HG03521 (cell line): ENCODE measurements at regions not wholly inside any gene's neighbourhood (a gene's known extent, or its start where the extent isn't known, plus 50 kb on each side); places are given as distances from the start of the nearest gene placed in this dataset.

ENCODE experiments used
- ATAC-seq: cut with Tn5 transposase; IDR thresholded peaks from one replicate; pipeline ENCODE4 v1.9.1; 2021; ENCODE audit warnings: mild to moderate bottlenecking, moderate library complexity; ENCODE audit not compliant: unreplicated experiment

DNA sequence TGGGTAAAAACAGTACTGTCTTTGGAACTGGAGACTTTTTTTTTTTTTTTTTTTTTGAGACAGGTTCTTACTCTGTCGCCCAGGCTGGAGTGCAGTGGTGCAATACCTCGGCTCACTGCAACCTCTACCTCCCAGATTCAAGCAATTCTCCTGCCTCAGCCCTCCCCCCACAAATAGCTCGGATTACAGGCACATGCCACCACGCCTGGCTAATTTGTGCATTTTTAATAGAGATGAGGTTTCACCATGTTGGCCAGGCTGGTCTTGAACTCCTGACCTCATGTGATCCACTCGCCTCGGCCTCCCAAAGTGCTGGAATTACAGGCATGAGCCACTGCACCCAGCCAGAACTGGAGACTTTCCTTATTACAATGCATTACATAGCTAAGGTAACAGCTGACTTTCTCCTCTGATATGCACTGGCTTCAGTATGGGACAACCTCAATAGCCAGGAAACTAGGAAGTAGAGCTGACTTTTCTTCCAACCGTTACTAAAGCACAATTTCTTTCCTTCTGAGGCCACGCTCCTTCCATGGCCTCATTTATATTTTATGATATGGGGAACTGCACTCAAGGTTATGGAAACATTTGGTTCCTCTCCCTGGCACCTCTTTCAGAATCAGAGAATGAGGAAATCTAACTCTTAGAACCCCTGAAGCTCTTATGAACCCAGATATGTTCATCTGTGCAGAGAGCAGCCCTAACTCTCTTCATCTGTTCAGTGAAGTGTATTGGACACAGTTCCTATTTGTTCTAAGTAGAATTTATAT lies 53.5 kb upstream of the FAM9B start:
- no peak for ATAC-seq

- ATAC-seq: no peak
Measured at GRCh38 chrX:9088896-9089295, 55.0 kb upstream of the FAM9B start.

- no peak for ATAC-seq
Measured at GRCh38 chrX:9090766-9091165, 56.8 kb upstream of the FAM9B start.

DNA sequence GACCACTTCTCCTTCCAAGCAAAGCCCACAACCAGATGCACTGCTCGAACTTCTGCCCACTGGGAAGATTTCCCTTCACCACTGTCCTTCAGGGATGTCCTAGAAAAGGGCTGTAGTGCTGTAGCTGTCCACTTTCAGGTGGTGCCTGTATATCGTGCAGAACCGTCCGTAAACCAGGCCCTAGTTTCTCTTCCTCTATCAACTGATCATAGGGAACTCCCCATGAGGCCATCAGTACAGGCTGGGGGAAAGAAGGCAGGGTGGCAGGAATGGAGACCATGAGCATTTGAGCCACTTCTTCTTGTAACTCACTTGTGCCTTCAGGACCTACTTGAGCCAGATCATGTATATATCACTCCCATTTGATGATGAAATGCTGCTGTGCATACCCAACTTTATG lies 57.3 kb upstream of the FAM9B start:
- no peak for ATAC-seq

GRCh38 chrX:9102956-9103355 lies 69.0 kb upstream of the FAM9B start:
- no peak for ATAC-seq

DNA sequence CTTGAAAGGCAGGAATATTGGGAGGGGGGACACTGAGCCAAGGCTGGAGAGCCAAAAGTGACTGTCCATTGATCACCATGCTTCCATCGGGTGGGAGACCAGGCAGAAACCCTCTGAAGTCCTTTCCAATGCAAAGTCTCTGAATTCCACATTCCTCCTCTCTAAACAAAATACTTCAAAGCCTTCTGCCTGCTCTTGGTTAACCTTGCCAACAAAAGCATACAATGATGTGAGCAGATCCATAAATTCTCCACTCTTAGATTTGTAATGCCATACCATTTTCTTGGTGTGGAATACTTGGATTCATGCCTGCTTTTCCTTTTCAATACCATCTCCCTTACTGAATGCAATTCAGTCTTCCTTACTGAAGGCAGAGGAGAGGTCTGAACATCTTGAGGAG lies 74.1 kb upstream of the FAM9B start:
- ATAC-seq: no peak

GRCh38 chrX:9110808-9111207 lies 76.9 kb upstream of the FAM9B start:
- no peak for ATAC-seq

DNA sequence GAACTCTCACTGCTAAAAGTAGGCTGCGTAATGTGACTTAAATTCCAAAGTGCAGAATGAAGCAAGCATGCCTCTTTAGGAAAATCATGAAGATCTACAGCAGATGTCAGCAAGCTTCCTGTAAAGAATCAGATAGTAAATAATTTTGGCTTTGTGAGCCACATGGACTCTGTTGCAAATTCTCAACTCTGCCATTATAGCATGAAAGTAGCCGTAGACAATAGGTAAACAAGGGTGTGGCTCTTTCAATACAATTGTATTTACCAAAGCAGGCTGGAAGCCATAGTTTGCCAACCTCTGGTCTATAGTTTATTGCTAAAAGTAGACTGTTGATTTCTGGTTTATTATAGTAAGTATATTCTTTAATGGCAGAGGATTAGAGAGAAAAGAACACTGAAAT lies 80.3 kb upstream of the FAM9B start:
- ATAC-seq: no peak

DNA sequence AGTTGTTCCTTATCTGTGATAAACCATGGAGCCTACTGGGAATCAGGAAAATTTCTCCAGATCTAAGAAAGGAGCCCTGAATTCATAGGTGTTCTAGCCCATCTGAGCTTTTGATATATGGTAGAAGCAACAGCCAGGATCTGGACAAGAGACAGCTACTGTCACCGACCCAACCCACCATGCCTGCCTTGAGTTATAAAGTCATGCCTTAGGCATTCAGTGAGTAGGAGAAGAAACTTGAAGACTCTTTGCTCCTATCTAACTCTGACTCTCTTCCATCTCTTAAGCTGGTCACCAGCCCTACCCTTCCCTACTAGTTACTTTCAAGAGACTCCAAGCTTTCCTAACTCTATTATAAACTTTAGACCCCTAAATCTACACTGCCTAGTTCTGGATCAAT lies 83.9 kb upstream of the FAM9B start:
- ATAC-seq: no peak

- no peak for ATAC-seq
Measured at GRCh38 chrX:9122519-9123245, 88.8 kb upstream of the FAM9B start.

GRCh38 chrX:9127986-9128385 lies 94.1 kb upstream of the FAM9B start:
- no peak for ATAC-seq

DNA sequence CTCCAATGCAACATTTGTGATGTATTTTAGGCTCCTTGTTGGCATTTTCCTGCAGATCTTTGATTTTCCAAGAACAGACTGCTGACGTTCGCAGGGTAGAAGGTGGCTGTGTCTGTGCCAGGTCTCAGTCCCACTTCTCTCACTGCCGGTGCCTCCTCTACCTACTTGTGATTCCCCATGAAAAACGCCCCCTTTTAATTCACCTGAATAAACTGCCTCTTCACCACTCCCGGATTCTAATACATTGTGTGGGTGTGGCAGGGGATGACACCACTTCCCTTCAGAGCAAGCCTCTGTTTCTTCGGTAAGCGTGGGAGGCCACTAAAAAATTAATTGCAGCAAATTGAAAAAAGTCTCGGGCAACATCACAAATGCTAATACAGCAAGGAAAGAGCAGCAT lies 96.1 kb upstream of the FAM9B start:
- no peak for ATAC-seq

- ATAC-seq: no peak
Measured at GRCh38 chrX:9131066-9131465, 97.1 kb upstream of the FAM9B start.

- ATAC-seq: no peak
Measured at GRCh38 chrX:9132036-9132638, 98.2 kb upstream of the FAM9B start.

GRCh38 chrX:9133426-9133825 lies 99.5 kb upstream of the FAM9B start:
- no peak for ATAC-seq

GRCh38 chrX:9134366-9134765 lies 100.4 kb upstream of the FAM9B start:
- no peak for ATAC-seq

DNA sequence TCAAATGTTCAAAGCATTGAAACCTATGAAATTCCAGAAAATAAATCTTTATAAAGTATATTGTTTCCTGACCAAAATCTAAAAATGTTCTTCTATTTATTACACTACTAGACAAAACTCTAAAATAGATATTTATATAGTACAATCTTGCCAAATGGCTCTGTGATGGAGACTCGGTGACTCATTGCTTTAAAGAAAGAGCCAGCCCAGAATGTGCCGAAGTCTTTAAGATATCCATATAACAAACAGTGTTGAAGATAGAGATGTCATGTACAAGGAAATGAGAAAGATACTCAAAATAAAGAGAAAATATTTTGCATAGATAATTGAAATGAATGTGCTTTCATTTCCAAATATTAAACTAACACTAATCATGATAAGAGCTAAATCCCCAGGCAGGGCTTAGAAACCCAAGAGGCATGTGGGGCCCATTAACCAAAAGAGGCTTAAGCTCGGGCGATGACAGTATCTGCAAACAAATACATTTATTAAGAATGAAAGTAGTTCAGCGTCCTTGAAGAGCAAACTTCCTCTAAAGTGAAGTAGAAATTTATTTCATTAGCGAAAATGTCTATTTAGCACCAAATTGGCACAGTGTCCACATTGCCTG lies 102.1 kb upstream of the FAM9B start:
- ATAC-seq: no peak

- ATAC-seq: no peak
Measured at GRCh38 chrX:9137152-9137551, 103.2 kb upstream of the FAM9B start.

- no peak for ATAC-seq
Measured at GRCh38 chrX:9141496-9141895, 107.6 kb upstream of the FAM9B start.

DNA sequence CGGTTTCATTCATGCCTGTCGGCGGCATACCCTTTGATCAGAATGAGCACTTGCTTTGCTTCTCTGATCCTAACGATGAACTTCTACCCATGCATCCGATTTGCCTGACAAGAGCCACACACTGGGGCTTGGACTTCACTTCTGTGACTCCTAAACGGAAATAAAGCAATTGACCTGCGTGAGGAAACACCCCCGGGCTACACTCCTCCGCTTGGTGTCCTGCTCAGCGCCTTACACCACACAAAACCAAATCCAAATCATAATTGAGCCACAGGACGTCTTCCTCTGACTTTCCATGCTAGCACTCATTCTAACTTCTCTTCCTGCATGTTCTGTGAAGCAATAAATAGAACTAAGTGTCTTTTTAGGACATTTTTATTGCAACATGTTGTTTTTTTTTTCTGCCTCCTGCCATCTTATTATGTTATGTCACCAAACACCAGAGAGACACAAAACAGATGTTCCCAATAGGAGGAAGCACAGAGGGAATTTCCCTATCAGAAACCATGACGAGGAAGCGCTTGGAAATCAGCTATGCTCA lies 110.8 kb upstream of the FAM9B start:
- no peak for ATAC-seq

- no peak for ATAC-seq
Measured at GRCh38 chrX:9146657-9147056, 112.7 kb upstream of the FAM9B start.
